ENCODE measurements at regions not wholly inside any gene's neighbourhood (a gene's known extent, or its start where the extent isn't known, plus 50 kb on each side); places are given as distances from the start of the nearest gene placed in this dataset.
"Not testable (repeated sequence)": the region's sequence is repeated elsewhere in the genome, so short reads cannot be mapped to it uniquely, and the experiment has no call there.

DNA sequence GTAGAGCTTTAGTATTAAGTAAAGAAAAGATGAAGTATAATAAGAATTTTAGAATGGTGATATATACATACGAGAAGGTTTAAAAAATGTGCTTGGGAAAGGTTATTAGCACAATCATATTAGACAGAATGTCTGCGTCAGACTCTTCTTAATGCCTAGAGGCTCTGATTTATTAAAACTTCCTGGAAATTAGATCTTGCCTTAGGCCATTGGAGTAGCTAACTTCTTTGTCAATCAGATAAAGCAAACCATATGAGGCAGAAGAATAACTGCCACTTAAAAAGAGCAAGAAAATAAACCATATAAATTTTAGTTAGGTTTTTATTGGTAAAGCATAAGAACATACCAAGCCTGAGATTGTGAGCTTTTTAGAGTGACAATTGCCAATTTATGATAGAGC lies 309.1 kb downstream of the TLL1 start:
- Histone ChIP-seq H3K4me3 (ENCODE audit: control insufficient read depth in 1 of 2, extremely low read depth in 1 of 2, low read length in 1 of 2) (no peak overlapping the region), H3K9me3 (no peaks in the 10 kb centered on the region), H3K27me3 (replicated peaks in 1 of 2; ENCODE audit: control insufficient read depth in 2 of 2, extremely low read depth in 1 of 2, insufficient read depth in 2 of 2, low read length in 1 of 2) (no peaks in the 10 kb centered on the region), H3K4me1 (ENCODE audit: control insufficient read depth in 1 of 2, extremely low read depth in 1 of 2, insufficient read depth in 2 of 2, low read length in 2 of 2) (no peaks in the 10 kb centered on the region), H3K36me3 (ENCODE audit: control insufficient read depth in 2 of 2, extremely low read depth in 1 of 2, insufficient read depth in 1 of 2, low read length in 1 of 2) (no peaks in the 10 kb centered on the region), H3K27ac (ENCODE audit: low read length) (no peak overlapping the region)
- no peak overlapping the region for H3K4me3 Mint-ChIP-seq
- H3K9me3 Mint-ChIP-seq: peaks cover 0 to 18% (median 4%) of the 10 kb centered on the region in 3 donors
- ChIA-PET CTCF (no interaction called here), POLR2A (interaction anchor here in 1 of 2 donors (0.6 kb wide), 1 partner anchor 520 kb away, joined by 7 read pairs; no protein-coding TSS in a partner anchor)
- DNase-seq (no peak), ATAC-seq (replicated peaks in 1 of 4) (no peak)
- no peaks in the 10 kb centered on the region for H3K27me3 Mint-ChIP-seq
- no peak overlapping the region for H3K27ac Mint-ChIP-seq
- H3K4me1 Mint-ChIP-seq: no peaks in the 10 kb centered on the region
- H3K36me3 Mint-ChIP-seq: no peaks in the 10 kb centered on the region
- no CpG with 5 or more reads among the region's 2 CpGs for WGBS (ENCODE audit: insufficient coverage)

DNA sequence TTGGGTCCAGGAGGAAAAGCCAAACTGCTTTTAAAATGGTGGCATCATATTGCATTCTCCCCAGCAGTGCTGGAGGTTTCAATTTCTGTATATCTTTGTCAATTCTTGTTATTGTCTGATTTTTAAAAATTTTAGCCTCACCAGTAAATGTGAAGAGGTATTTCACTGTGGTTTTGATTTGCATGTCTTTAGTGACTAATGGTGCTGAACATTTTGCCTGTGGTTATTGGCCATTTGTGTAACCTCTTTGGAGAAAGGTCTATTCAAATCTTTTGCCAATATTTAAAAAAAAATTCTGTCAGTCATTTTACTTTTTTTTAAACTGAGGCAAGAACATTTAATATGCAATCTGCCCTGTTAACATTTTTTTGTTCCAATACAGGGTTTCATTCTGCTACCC lies 322.1 kb downstream of the TLL1 start:
- Mint-ChIP-seq H3K4me1 (no peaks in the 10 kb centered on the region), H3K9me3 (peaks cover 0 to 3% (median 0%) of the 10 kb centered on the region in 3 donors), H3K27ac (no peak overlapping the region), H3K27me3 (no peaks in the 10 kb centered on the region), H3K4me3 (no peak overlapping the region), H3K36me3 (no peaks in the 10 kb centered on the region)
- Histone ChIP-seq H3K27me3 (replicated peaks in 1 of 2; ENCODE audit: control insufficient read depth in 2 of 2, extremely low read depth in 1 of 2, insufficient read depth in 2 of 2, low read length in 1 of 2) (no peaks in the 10 kb centered on the region), H3K27ac (ENCODE audit: low read length) (no peak overlapping the region), H3K4me3 (ENCODE audit: control insufficient read depth in 1 of 2, extremely low read depth in 1 of 2, low read length in 1 of 2) (no peak overlapping the region), H3K4me1 (ENCODE audit: control insufficient read depth in 1 of 2, extremely low read depth in 1 of 2, insufficient read depth in 2 of 2, low read length in 2 of 2) (no peaks in the 10 kb centered on the region), H3K36me3 (ENCODE audit: control insufficient read depth in 2 of 2, extremely low read depth in 1 of 2, insufficient read depth in 1 of 2, low read length in 1 of 2) (no peaks in the 10 kb centered on the region), H3K9me3 (no peaks in the 10 kb centered on the region)
- ChIA-PET POLR2A (no interaction called here), CTCF (no interaction called here)
- DNase-seq (no peak), ATAC-seq (replicated peaks in 1 of 4) (no peak)

DNA sequence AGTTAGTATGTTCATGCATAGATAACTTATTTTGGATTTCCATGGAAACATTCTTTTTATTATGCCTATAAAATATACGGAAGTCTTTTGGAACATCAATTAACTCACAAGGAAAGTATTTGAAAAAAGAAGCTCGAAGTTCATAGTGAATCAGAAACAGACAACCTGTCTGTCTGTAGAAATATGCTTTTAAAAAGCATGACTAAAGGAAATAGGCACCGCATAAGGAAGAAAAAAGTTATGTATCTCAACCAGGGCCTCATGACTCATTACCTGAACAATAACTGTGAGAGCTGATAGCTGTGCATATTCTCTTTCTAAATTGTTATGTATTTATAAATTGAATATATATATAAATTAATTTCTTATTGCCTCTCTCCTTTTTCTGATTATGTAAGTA lies 324.1 kb downstream of the TLL1 start:
- Mint-ChIP-seq H3K9me3 (no peaks in the 10 kb centered on the region), H3K4me3 (no peak overlapping the region), H3K27ac (no peak overlapping the region), H3K27me3 (no peaks in the 10 kb centered on the region), H3K36me3 (no peaks in the 10 kb centered on the region), H3K4me1 (no peaks in the 10 kb centered on the region)
- ATAC-seq (replicated peaks in 1 of 4) (no peak), DNase-seq (no peak)
- no peaks in the 10 kb centered on the region for H3K36me3 ChIP-seq (ENCODE audit: control insufficient read depth in 2 of 2, extremely low read depth in 1 of 2, insufficient read depth in 1 of 2, low read length in 1 of 2)
- no peaks in the 10 kb centered on the region for H3K9me3 ChIP-seq
- no peaks in the 10 kb centered on the region for H3K4me1 ChIP-seq (ENCODE audit: control insufficient read depth in 1 of 2, extremely low read depth in 1 of 2, insufficient read depth in 2 of 2, low read length in 2 of 2)
- H3K27ac ChIP-seq (ENCODE audit: low read length): no peak overlapping the region
- H3K27me3 ChIP-seq (replicated peaks in 1 of 2; ENCODE audit: control insufficient read depth in 2 of 2, extremely low read depth in 1 of 2, insufficient read depth in 2 of 2, low read length in 1 of 2): no peaks in the 10 kb centered on the region
- no peak overlapping the region for H3K4me3 ChIP-seq (ENCODE audit: control insufficient read depth in 1 of 2, extremely low read depth in 1 of 2, low read length in 1 of 2)
- no CpG with 5 or more reads among the region's 3 CpGs for WGBS (ENCODE audit: insufficient coverage)
- ChIA-PET POLR2A (no interaction called here), CTCF (no interaction called here)

DNA sequence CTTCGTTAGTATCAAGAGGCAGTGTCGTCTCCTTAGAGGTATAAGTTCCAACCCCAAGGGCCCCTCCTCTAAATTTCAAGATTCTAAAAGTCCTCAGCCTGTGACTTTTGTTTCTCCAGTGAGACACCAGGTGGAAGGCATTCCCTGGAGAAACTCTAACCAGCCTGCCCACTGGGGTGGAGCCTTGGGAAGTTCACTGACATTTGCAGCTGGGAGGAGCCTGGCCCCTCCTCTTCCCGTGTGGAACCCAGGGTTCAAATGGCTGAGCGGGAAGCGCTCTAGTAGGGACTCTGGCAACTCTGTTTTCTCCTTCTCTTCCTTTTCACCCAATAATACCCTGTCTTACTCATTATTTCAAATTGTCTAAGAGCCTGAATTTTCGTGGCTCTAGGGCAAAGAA lies 325.0 kb downstream of the TLL1 start:
- ATAC-seq (replicated peaks in 1 of 4) (no peak), DNase-seq (no peak)
- no peak overlapping the region for H3K4me3 ChIP-seq (ENCODE audit: control insufficient read depth in 1 of 2, extremely low read depth in 1 of 2, low read length in 1 of 2)
- H3K36me3 ChIP-seq (ENCODE audit: control insufficient read depth in 2 of 2, extremely low read depth in 1 of 2, insufficient read depth in 1 of 2, low read length in 1 of 2): no peaks in the 10 kb centered on the region
- no peaks in the 10 kb centered on the region for H3K4me1 Mint-ChIP-seq
- H3K4me1 ChIP-seq (ENCODE audit: control insufficient read depth in 1 of 2, extremely low read depth in 1 of 2, insufficient read depth in 2 of 2, low read length in 2 of 2): no peaks in the 10 kb centered on the region
- H3K27ac Mint-ChIP-seq: no peak overlapping the region
- H3K36me3 Mint-ChIP-seq: no peaks in the 10 kb centered on the region
- 83% methylated on average over 4 of the region's 6 CpGs for WGBS (ENCODE audit: insufficient coverage)
- H3K27me3 ChIP-seq (replicated peaks in 1 of 2; ENCODE audit: control insufficient read depth in 2 of 2, extremely low read depth in 1 of 2, insufficient read depth in 2 of 2, low read length in 1 of 2): no peaks in the 10 kb centered on the region
- H3K27me3 Mint-ChIP-seq: no peaks in the 10 kb centered on the region
- H3K9me3 Mint-ChIP-seq: no peaks in the 10 kb centered on the region
- ChIA-PET CTCF (no interaction called here), POLR2A (no interaction called here)
- no peak overlapping the region for H3K27ac ChIP-seq (ENCODE audit: low read length)
- no peaks in the 10 kb centered on the region for H3K9me3 ChIP-seq
- no peak overlapping the region for H3K4me3 Mint-ChIP-seq

DNA sequence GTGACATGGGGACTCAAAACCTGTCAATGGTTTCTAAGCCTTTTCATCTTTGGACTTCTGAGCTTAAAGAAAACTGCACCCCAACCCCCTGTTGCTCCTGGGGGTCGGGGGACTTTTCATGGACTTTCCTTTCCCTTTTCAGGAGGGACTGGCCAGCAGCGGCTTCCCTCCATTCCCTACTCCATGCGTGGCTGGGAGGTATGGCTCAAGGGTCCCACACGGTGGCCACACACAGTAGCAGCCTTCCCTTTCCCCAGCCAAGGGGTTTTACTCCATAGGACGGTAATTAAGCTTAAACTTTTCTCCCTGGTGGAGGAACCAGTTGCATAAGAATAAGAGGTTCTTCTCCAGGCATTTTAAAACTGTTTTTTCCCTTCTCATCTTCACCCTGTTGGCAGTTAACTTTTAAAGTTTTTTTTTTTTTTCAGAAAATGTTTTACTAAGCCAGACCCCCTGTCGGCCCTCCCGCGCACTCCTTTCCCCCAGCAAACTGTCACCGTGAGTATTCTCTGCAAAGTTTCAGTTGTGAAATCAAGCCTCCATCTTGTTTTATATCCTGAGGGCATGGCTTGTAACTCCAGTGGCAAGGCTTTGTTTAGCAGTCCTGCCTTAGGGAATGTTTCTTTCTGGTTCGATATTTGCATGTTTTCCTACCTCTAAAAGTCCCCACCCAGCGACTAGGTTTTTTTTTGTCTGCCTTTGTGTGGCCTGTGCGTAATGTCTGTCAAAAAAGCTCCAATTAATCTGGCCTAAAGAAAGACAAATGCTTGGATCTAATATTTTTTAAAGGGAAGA lies 325.7 kb downstream of the TLL1 start:
- WGBS (ENCODE audit: insufficient coverage): 88% methylated on average over 5 of the region's 12 CpGs
- Histone ChIP-seq H3K27ac (ENCODE audit: low read length) (no peak overlapping the region), H3K9me3 (no peaks in the 10 kb centered on the region), H3K4me1 (ENCODE audit: control insufficient read depth in 1 of 2, extremely low read depth in 1 of 2, insufficient read depth in 2 of 2, low read length in 2 of 2) (no peaks in the 10 kb centered on the region), H3K4me3 (ENCODE audit: control insufficient read depth in 1 of 2, extremely low read depth in 1 of 2, low read length in 1 of 2) (no peak overlapping the region), H3K27me3 (replicated peaks in 1 of 2; ENCODE audit: control insufficient read depth in 2 of 2, extremely low read depth in 1 of 2, insufficient read depth in 2 of 2, low read length in 1 of 2) (no peaks in the 10 kb centered on the region), H3K36me3 (ENCODE audit: control insufficient read depth in 2 of 2, extremely low read depth in 1 of 2, insufficient read depth in 1 of 2, low read length in 1 of 2) (no peaks in the 10 kb centered on the region)
- no peak for ATAC-seq (replicated peaks in 1 of 4)
- Mint-ChIP-seq H3K27me3 (no peaks in the 10 kb centered on the region), H3K4me1 (no peaks in the 10 kb centered on the region), H3K27ac (no peak overlapping the region), H3K36me3 (no peaks in the 10 kb centered on the region), H3K4me3 (no peak overlapping the region), H3K9me3 (no peaks in the 10 kb centered on the region)
- CTCF ChIA-PET: no interaction called here
- no peak for DNase-seq
- POLR2A ChIA-PET: no interaction called here

DNA sequence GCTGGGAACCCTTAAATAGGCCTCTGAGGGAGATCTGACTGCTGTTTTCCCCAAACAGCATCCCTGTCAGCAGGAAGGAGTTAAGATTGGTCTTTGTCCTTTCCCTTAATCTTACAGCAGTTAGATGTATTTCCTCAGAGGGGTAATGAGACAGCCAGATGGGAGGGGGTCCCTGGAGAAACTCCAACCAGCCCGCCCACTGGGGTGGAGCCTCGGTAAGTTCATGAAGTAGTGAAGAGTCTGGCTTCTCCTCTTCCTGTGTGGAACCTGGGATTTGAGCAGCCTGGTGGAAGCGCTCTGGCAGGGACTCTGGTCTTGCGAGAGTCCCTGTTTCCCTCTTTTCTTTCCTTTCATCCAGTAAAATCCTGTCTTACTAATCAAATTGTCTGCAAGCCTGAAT lies 330.0 kb downstream of the TLL1 start:
- WGBS (ENCODE audit: insufficient coverage): 93% methylated on average over 2 of the region's 4 CpGs
- Mint-ChIP-seq H3K27me3 (no peaks in the 10 kb centered on the region), H3K36me3 (no peaks in the 10 kb centered on the region), H3K27ac (no peak overlapping the region), H3K4me1 (no peaks in the 10 kb centered on the region), H3K4me3 (no peak overlapping the region), H3K9me3 (no peaks in the 10 kb centered on the region)
- no peaks in the 10 kb centered on the region for H3K36me3 ChIP-seq (ENCODE audit: control insufficient read depth in 2 of 2, extremely low read depth in 1 of 2, insufficient read depth in 1 of 2, low read length in 1 of 2)
- DNase-seq: no peak
- no peaks in the 10 kb centered on the region for H3K4me1 ChIP-seq (ENCODE audit: control insufficient read depth in 1 of 2, extremely low read depth in 1 of 2, insufficient read depth in 2 of 2, low read length in 2 of 2)
- POLR2A ChIA-PET: no interaction called here
- no peaks in the 10 kb centered on the region for H3K27me3 ChIP-seq (replicated peaks in 1 of 2; ENCODE audit: control insufficient read depth in 2 of 2, extremely low read depth in 1 of 2, insufficient read depth in 2 of 2, low read length in 1 of 2)
- no peak overlapping the region for H3K4me3 ChIP-seq (ENCODE audit: control insufficient read depth in 1 of 2, extremely low read depth in 1 of 2, low read length in 1 of 2)
- ATAC-seq (replicated peaks in 1 of 4): no peak
- no peaks in the 10 kb centered on the region for H3K9me3 ChIP-seq
- no peak overlapping the region for H3K27ac ChIP-seq (ENCODE audit: low read length)
- CTCF ChIA-PET: no interaction called here

DNA sequence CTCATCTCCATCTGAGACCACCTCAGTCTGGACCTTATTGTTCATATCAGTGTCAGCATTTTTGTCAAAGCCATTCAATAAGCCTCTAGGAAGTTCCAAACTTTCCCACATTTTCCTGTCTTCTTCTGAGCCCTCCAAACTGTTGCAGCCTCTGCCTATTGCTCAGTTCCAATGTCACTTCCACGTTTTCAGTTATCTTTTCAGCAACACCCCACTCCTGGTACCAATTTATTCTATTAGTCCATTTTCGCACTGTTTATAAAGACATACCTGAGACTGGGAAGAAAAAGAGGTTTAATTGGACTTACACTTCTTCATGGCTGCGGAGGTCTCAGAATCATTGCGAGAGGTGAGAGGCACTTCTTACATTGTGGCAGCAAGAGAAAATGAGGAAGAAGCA lies 339.3 kb downstream of the TLL1 start:
- H3K27me3 ChIP-seq (replicated peaks in 1 of 2; ENCODE audit: control insufficient read depth in 2 of 2, extremely low read depth in 1 of 2, insufficient read depth in 2 of 2, low read length in 1 of 2); H3K9me3 ChIP-seq; H3K36me3 Mint-ChIP-seq; H3K27me3 Mint-ChIP-seq; H3K27ac Mint-ChIP-seq; H3K4me1 ChIP-seq (ENCODE audit: control insufficient read depth in 1 of 2, extremely low read depth in 1 of 2, insufficient read depth in 2 of 2, low read length in 2 of 2); CTCF ChIA-PET; DNase-seq; H3K27ac ChIP-seq (ENCODE audit: low read length); ATAC-seq (replicated peaks in 1 of 4); H3K4me1 Mint-ChIP-seq; POLR2A ChIA-PET; H3K4me3 ChIP-seq (ENCODE audit: control insufficient read depth in 1 of 2, extremely low read depth in 1 of 2, low read length in 1 of 2); H3K4me3 Mint-ChIP-seq; H3K36me3 ChIP-seq (ENCODE audit: control insufficient read depth in 2 of 2, extremely low read depth in 1 of 2, insufficient read depth in 1 of 2, low read length in 1 of 2): not testable (repeated sequence)
- H3K9me3 Mint-ChIP-seq: peaks cover 17 to 31% (median 19%) of the 10 kb centered on the region in 3 donors
- WGBS (ENCODE audit: insufficient coverage): no CpG with 5 or more reads among the region's 4 CpGs
